ENCODE measurements at regions not wholly inside any gene's neighbourhood (a gene's known extent, or its start where the extent isn't known, plus 50 kb on each side); places are given as distances from the start of the nearest gene placed in this dataset.

GRCh38 chr1:91151702-91152101, 129.9 kb upstream of the ZNF644 start:
- DNase-seq (ENCODE audit: low read depth in 2 of 2): no peak

GRCh38 chr1:91148641-91149069, 126.8 kb upstream of the ZNF644 start:
- no peak for DNase-seq (ENCODE audit: low read depth in 2 of 2)

GRCh38 chr1:91141858-91142257, 120.0 kb upstream of the ZNF644 start:
- no peak for DNase-seq (ENCODE audit: low read depth in 2 of 2)

GRCh38 chr1:91138959-91139358, 117.1 kb upstream of the ZNF644 start:
- no peak for DNase-seq (ENCODE audit: low read depth in 2 of 2)

GRCh38 chr1:91137173-91137852, 115.5 kb upstream of the ZNF644 start:
- no peak for DNase-seq (ENCODE audit: low read depth in 2 of 2)

GRCh38 chr1:91135799-91136198, 114.0 kb upstream of the ZNF644 start:
- DNase-seq (ENCODE audit: low read depth in 2 of 2): no peak

- no peak for DNase-seq (ENCODE audit: low read depth in 2 of 2)
Measured at GRCh38 chr1:91133248-91133647, 111.4 kb upstream of the ZNF644 start.

GRCh38 chr1:91130256-91130985, 108.6 kb upstream of the ZNF644 start:
- no peak for DNase-seq (ENCODE audit: low read depth in 2 of 2)

GRCh38 chr1:91129458-91129857, 107.6 kb upstream of the ZNF644 start:
- DNase-seq (ENCODE audit: low read depth in 2 of 2): no peak

- no peak for DNase-seq (ENCODE audit: low read depth in 2 of 2)
Measured at GRCh38 chr1:91129017-91129416, 107.2 kb upstream of the ZNF644 start.

- DNase-seq (ENCODE audit: low read depth in 2 of 2): no peak
Measured at GRCh38 chr1:91124989-91125417, 103.2 kb upstream of the ZNF644 start.

GRCh38 chr1:91124290-91124985, 102.6 kb upstream of the ZNF644 start:
- no peak for DNase-seq (ENCODE audit: low read depth in 2 of 2)

GRCh38 chr1:91123773-91124172, 101.9 kb upstream of the ZNF644 start:
- DNase-seq (ENCODE audit: low read depth in 2 of 2): no peak

- DNase-seq (ENCODE audit: low read depth in 2 of 2): no peak
Measured at GRCh38 chr1:91123319-91123718, 101.5 kb upstream of the ZNF644 start.

- DNase-seq (ENCODE audit: low read depth in 2 of 2): no peak
Measured at GRCh38 chr1:91122106-91122717, 100.4 kb upstream of the ZNF644 start.

GRCh38 chr1:91121366-91121765, 99.5 kb upstream of the ZNF644 start:
- DNase-seq (ENCODE audit: low read depth in 2 of 2): no peak

- DNase-seq (ENCODE audit: low read depth in 2 of 2): no peak
Measured at GRCh38 chr1:91120936-91121335, 99.1 kb upstream of the ZNF644 start.

GRCh38 chr1:91120421-91120820, 98.6 kb upstream of the ZNF644 start:
- no peak for DNase-seq (ENCODE audit: low read depth in 2 of 2)

- no peak for DNase-seq (ENCODE audit: low read depth in 2 of 2)
Measured at GRCh38 chr1:91104712-91105111, 82.9 kb upstream of the ZNF644 start.

GRCh38 chr1:91101328-91101727, 79.5 kb upstream of the ZNF644 start:
- no peak for DNase-seq (ENCODE audit: low read depth in 2 of 2)

GRCh38 chr1:91099746-91100621, 78.1 kb upstream of the ZNF644 start:
- no peak for DNase-seq (ENCODE audit: low read depth in 2 of 2)
